Immature natural killer cell (primary cell): ENCODE measurements at regions not wholly inside any gene's neighbourhood (a gene's known extent, or its start where the extent isn't known, plus 50 kb on each side); places are given as distances from the start of the nearest gene placed in this dataset.
"Not testable (repeated sequence)": the region's sequence is repeated elsewhere in the genome, so short reads cannot be mapped to it uniquely, and the experiment has no call there.

Source experiments
- DNase-seq, 3 donors: peaks; one replicate each; pipeline ENCODE4 v3.0.0; 2022; ENCODE audit warnings: mixed read lengths in 1 of 3
- H3K27ac Mint-ChIP-seq, 6 donors: one replicate each; pipeline ENCODE4 v1.8.0; 2020; ENCODE audit warnings: mixed read lengths in 6 of 6, mild to moderate bottlenecking in 5 of 6, inconsistent platforms in 4 of 6, moderate library complexity in 3 of 6
- H3K27me3 Mint-ChIP-seq, 3 donors: one replicate each; pipeline ENCODE4 v1.8.0; 2020 to 2021; ENCODE audit warnings: low read depth in 3 of 3, mild to moderate bottlenecking in 3 of 3, mixed read lengths in 3 of 3, moderate library complexity in 3 of 3, inconsistent platforms in 1 of 3
- H3K36me3 Mint-ChIP-seq, 3 donors: one replicate each; pipeline ENCODE4 v1.8.0; 2020; ENCODE audit warnings: mixed read lengths in 3 of 3, inconsistent platforms in 2 of 3, mild to moderate bottlenecking in 2 of 3
- H3K4me1 Mint-ChIP-seq, 2 donors: one replicate each; pipeline ENCODE4 v1.8.0; 2020; ENCODE audit warnings: inconsistent platforms in 2 of 2, mild to moderate bottlenecking in 2 of 2, mixed read lengths in 2 of 2, moderate library complexity in 1 of 2
- H3K4me3 Mint-ChIP-seq, 5 donors: one replicate each; pipeline ENCODE4 v1.8.0; 2020; ENCODE audit warnings: mild to moderate bottlenecking in 5 of 5, mixed read lengths in 5 of 5, inconsistent platforms in 3 of 5, moderate library complexity in 3 of 5
- H3K9me3 Mint-ChIP-seq, 6 donors: one replicate each; pipeline ENCODE4 v1.8.0; 2020; ENCODE audit warnings: mild to moderate bottlenecking in 6 of 6, mixed read lengths in 6 of 6, inconsistent platforms in 4 of 6, moderate library complexity in 3 of 6

- not testable (repeated sequence) for H3K9me3 Mint-ChIP-seq, H3K27me3 Mint-ChIP-seq, DNase-seq, H3K36me3 Mint-ChIP-seq, H3K27ac Mint-ChIP-seq, H3K4me1 Mint-ChIP-seq, H3K4me3 Mint-ChIP-seq
Observed at GRCh38 chr11:87494936-87495335, 457.2 kb downstream of the TMEM135 start.

DNA sequence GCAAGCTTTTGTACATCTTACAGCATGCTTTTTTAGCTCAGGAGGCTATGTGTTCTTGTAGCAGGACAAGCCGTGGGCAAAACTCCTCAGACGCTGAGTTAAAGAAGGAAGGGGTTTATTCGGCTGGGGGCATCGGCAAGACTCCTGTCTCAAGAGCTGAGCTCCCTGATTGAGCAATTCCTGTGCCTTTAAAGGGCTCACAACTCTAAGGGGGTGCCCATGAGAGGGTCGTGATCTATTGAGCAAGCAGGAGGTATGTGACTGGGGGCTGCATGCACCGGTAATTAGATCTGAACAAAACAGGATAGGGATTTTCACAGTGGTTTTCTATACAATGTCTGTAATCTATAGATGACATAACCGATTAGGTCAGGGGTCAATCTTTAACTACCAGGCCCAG lies 456.3 kb downstream of the TMEM135 start:
- DNase-seq, H3K36me3 Mint-ChIP-seq, H3K27me3 Mint-ChIP-seq, H3K4me1 Mint-ChIP-seq, H3K9me3 Mint-ChIP-seq, H3K4me3 Mint-ChIP-seq, H3K27ac Mint-ChIP-seq: not testable (repeated sequence)

DNA sequence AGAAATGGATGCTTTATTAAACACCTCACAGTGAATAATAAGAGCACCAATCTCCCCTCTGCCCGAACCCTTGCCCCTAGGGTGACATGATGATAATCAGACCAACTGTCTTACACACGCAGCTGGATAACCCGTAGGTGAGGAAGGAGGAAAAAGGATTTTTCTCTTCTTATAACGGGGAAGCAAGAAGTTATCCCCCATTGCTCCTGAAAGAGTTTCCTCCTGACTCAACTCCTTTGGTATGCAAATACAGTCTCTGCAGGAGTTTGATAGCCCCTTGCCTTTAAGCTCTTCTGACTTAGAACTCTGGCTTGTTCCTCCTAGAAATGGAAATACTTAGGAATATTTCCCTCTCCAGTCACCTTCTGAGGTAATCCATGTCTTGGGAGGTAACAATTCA lies 455.8 kb downstream of the TMEM135 start:
- Mint-ChIP-seq H3K36me3 (no peaks in the 10 kb centered on the region), H3K27me3 (peaks cover 0 to 2% (median under 1%) of the 10 kb centered on the region in 3 donors), H3K4me3 (no peak overlapping the region), H3K9me3 (peaks cover 0 to 3% (median 0%) of the 10 kb centered on the region in 6 donors), H3K4me1 (no peaks in the 10 kb centered on the region), H3K27ac (no peak overlapping the region)
- DNase-seq: no peak

DNA sequence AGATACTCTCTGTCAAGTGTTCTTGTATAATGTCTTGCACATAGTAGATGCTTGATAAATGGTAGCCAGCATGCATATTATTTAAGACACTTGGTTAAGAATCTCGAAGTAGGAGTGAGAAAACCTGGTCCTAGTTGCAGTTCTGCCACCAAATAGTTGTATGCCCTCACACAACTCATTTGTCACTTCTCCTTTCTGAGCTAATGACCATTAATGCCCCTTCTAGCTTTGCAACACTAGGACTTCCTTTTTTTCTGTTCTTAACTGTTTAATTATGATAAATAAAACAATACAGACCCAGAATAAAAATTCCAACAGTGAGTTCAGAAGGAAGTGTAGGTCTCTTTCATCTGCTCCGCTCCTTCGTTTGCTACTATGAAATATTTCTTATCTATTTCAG lies 453.6 kb downstream of the TMEM135 start:
- H3K9me3 Mint-ChIP-seq: peaks cover 0 to 3% (median under 1%) of the 10 kb centered on the region in 6 donors
- H3K27me3 Mint-ChIP-seq: peaks cover 0 to 2% (median 0%) of the 10 kb centered on the region in 3 donors
- H3K4me3 Mint-ChIP-seq: no peak overlapping the region
- H3K36me3 Mint-ChIP-seq: no peaks in the 10 kb centered on the region
- DNase-seq: no peak
- no peak overlapping the region for H3K27ac Mint-ChIP-seq
- H3K4me1 Mint-ChIP-seq: no peaks in the 10 kb centered on the region

DNA sequence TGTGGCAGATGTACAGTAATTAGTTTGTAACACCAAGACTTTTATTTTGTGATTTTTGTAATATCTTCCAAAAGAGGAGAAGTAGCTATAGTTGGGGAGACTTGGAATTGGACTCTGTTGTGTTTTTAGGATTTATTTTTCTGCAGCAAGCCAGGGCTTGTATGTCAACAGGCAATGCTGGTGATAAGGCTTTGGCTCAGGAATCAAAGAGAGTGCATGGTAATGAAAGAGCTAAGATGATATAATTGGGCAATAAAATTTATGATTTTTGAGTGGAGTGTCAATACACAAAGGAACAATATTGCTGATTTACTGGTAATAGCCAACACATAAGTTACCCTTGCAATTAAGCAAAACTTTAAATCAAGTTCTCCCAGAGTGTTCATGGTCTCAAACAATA lies 452.9 kb downstream of the TMEM135 start:
- peaks cover 0 to 1% (median 0%) of the 10 kb centered on the region in 3 donors for H3K27me3 Mint-ChIP-seq
- no peak overlapping the region for H3K4me3 Mint-ChIP-seq
- no peaks in the 10 kb centered on the region for H3K36me3 Mint-ChIP-seq
- H3K9me3 Mint-ChIP-seq: peaks cover 0 to 3% (median under 1%) of the 10 kb centered on the region in 6 donors
- no peak for DNase-seq
- no peak overlapping the region for H3K27ac Mint-ChIP-seq
- H3K4me1 Mint-ChIP-seq: no peaks in the 10 kb centered on the region

DNA sequence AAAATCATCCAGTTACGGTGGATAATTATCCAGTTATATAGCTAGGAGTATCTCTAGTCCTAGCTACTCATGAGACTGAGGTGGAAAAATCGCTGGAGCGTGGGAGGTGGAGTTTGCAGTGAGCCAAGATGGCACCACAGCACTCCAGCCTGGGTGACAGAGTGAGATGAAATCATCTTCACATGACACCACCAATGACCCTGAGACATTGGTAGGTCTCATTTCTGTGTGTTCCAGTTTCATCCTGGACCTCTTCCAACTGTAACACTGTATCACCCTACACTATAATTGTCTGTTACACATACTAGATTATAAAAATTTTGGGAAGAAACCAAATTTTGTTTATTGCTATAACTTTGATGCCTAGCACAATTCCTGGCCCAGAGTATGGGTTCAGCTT lies 446.8 kb downstream of the TMEM135 start:
- H3K27ac Mint-ChIP-seq: no peak overlapping the region
- peaks cover 0 to 10% (median under 1%) of the 10 kb centered on the region in 6 donors for H3K9me3 Mint-ChIP-seq
- H3K4me1 Mint-ChIP-seq: no peaks in the 10 kb centered on the region
- H3K27me3 Mint-ChIP-seq: peaks cover 0 to 4% (median 0%) of the 10 kb centered on the region in 3 donors
- H3K36me3 Mint-ChIP-seq: no peaks in the 10 kb centered on the region
- DNase-seq: no peak
- no peak overlapping the region for H3K4me3 Mint-ChIP-seq

DNA sequence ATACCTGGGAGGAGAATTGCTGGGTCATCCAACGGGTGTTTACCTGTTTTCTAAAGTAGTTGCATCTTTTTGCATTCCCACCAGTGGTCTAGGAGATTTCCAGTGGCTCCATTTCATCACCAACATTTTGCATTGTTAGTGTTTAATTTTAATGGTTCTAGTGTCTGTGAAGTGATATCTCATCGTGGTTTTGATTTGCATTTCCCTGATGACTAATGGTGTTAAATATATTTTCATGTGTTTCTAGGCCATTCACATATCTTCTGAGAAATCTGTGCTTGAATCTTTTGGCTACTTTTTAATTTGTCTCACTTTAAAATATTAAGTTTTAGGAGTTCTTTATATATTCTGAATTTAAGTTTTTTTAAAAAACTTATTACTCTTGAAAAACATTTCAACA lies 439.6 kb downstream of the TMEM135 start:
- Mint-ChIP-seq H3K36me3 (no peaks in the 10 kb centered on the region), H3K27me3 (peaks cover 0 to 2% (median 0%) of the 10 kb centered on the region in 3 donors), H3K9me3 (peaks cover 0 to 14% (median 3%) of the 10 kb centered on the region in 6 donors), H3K27ac (no peak overlapping the region), H3K4me3 (no peak overlapping the region), H3K4me1 (no peaks in the 10 kb centered on the region)
- DNase-seq: no peak

DNA sequence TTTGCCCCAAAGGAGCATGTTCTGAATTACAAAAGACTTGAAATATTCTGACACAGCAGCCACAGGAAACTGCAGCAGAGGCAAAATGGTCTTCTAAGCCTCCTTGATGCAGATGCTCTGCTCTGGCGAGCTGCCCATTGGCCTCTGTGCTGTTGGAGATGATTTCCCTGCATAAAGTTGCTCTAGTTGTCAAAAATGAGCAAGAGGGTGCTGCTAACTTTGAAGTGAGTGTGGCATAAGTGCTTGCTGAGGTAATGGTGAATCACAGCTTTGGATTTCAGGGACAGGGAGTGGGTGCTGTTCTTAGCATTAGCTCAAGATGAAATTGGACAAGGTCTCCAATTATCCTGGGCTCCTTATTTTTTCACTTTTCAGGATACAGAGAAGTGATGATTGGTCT lies 435.4 kb downstream of the TMEM135 start:
- Mint-ChIP-seq H3K27me3 (no peaks in the 10 kb centered on the region), H3K4me3 (no peak overlapping the region), H3K36me3 (no peaks in the 10 kb centered on the region), H3K4me1 (no peaks in the 10 kb centered on the region), H3K9me3 (peaks cover 0 to 2% (median 0%) of the 10 kb centered on the region in 6 donors), H3K27ac (no peak overlapping the region)
- DNase-seq: no peak

DNA sequence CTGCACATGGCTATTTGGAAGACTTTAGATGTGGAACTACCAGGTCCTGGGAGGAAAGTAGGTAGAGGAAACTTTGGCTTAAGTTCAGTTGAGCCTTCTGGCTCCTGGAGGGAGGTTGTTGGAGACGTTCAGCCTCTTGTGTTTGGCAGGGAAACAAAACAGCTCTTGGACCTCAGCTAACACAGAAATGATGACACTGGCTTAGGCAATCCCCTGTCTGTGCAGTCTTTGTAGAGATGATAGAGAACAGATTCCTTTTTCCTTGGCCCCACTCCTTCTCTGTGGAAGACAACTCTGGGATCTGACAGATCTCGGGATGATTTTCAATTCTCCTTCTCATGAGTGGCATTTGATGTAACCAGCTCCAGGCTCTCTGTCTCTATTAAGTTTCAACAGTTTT lies 428.5 kb downstream of the TMEM135 start:
- no peak for DNase-seq
- Mint-ChIP-seq H3K27me3 (peaks cover 2 to 3% (median 3%) of the 10 kb centered on the region in 3 donors), H3K4me1 (no peaks in the 10 kb centered on the region), H3K27ac (no peak overlapping the region), H3K9me3 (peaks cover 0 to 3% (median 0%) of the 10 kb centered on the region in 6 donors), H3K4me3 (no peak overlapping the region), H3K36me3 (no peaks in the 10 kb centered on the region)

DNA sequence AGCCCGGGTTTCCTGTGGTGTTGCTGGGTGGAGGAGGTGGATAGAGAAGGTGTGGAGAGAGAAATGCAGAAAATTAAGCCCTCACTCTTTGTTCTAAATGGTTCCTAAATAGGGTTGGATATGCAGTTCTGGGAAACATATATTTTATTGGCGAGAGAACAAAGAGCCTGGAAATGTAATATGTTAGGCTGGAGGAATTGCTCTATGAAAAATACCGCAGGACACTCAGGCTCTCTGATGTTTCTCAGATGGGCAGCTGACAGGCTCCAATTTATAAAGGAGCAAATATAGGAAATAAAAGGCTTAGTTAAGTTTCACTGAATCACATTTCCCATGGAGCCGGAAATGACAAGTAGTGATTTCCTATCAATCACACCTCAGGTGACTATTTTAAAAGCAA lies 428.0 kb downstream of the TMEM135 start:
- H3K9me3 Mint-ChIP-seq: peaks cover 0 to 3% (median 0%) of the 10 kb centered on the region in 6 donors
- no peaks in the 10 kb centered on the region for H3K36me3 Mint-ChIP-seq
- peaks cover 2 to 3% (median 3%) of the 10 kb centered on the region in 3 donors for H3K27me3 Mint-ChIP-seq
- DNase-seq: no peak
- H3K4me3 Mint-ChIP-seq: no peak overlapping the region
- no peak overlapping the region for H3K27ac Mint-ChIP-seq
- no peaks in the 10 kb centered on the region for H3K4me1 Mint-ChIP-seq

DNA sequence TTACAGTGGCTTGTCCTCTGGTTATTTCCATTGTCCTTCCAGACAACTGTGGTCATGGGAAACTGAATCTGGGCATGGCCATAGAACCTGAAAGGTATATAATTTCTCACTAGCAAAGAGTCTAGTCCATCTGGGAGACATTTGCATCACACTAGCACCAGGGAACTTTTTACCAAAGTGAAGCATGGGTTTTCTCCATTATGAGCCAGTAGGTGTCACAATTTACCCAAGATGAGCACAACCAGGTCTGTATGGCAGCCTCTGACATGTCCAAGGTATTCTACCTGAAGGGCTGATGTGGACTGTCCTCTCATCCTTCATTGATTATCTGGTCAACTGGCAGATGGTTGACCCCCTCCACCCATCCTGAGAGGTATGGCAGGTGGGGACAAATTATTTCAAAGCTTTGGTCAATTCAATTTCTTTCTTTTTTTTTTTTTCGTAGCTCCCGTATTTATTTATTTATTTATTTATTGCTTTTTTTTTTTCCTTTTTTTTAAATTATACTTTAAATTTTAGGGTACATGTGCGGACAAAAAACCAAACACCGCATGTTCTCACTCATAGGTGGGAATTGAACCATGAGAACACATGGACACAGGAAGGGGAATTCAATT lies 425.9 kb downstream of the TMEM135 start:
- Mint-ChIP-seq H3K27me3 (peaks cover 2 to 3% (median 3%) of the 10 kb centered on the region in 3 donors), H3K4me1 (no peaks in the 10 kb centered on the region), H3K9me3 (peaks cover 0 to 3% (median 0%) of the 10 kb centered on the region in 6 donors), H3K4me3 (no peak overlapping the region), H3K36me3 (no peaks in the 10 kb centered on the region), H3K27ac (no peak overlapping the region)
- no peak for DNase-seq

DNA sequence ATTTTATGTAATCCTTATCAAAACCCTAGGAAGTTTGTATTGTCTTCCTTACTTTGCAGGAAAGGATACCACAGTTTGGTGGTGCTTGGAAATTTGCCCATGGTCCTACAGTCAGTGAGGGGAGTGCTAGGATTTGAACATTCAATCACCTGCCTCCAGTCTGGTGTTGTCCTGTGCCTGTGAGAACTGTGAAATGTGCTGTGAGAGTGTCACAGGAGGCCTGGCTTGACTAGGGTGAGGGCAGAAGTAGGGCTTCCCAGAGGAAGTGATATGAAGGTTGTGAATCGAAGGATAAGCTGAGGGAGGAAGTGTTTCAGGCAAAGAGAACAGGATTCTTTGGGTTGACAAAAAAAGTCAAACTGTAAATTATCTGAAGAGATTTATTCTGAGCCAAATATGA lies 424.4 kb downstream of the TMEM135 start:
- Mint-ChIP-seq H3K27ac (no peak overlapping the region), H3K9me3 (no peaks in the 10 kb centered on the region), H3K4me3 (no peak overlapping the region), H3K36me3 (no peaks in the 10 kb centered on the region), H3K27me3 (peaks cover 0 to 3% (median 2%) of the 10 kb centered on the region in 3 donors), H3K4me1 (no peaks in the 10 kb centered on the region)
- DNase-seq: no peak

DNA sequence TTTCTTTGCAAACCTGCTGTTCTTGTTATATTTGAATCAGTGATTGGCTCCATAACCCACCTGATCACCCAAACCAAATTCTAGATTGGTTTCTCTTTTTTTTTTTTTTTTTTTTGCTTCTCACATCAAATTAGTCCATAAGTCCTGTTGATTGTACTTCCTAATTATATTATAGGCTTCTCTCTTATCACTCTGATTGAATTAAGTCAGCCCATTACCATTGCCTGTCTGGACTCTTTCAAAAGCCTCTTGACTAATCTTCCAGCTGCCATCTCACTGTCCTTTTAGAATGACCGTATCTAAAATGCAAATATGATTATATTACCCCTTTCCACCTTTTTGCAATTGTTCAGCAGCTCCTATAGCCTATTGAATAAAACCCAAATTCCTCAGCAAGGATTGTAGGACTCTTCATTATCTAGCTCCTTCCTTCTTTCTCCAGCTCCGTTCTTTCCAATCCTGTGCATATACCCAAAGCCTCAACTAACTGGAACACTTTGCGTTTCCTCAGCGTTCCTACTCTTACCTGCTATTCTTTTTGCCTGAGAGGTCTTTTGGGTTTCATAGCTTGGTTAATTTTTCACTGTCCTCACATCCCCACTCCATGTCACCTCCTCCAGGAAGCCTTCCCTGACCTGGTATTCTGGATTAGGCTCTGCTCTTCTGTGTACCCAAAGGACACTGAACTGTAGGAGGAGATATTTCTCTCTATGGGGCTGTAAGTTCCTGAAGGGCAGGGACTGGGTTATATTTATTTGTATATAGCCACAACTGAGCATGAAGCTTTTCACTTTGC lies 423.3 kb downstream of the TMEM135 start:
- Mint-ChIP-seq H3K4me3 (no peak overlapping the region), H3K27ac (no peak overlapping the region), H3K36me3 (no peaks in the 10 kb centered on the region), H3K4me1 (no peaks in the 10 kb centered on the region), H3K9me3 (no peaks in the 10 kb centered on the region), H3K27me3 (peaks cover 0 to 4% (median 3%) of the 10 kb centered on the region in 3 donors)
- no peak for DNase-seq

- Mint-ChIP-seq H3K4me3 (no peak overlapping the region), H3K36me3 (no peaks in the 10 kb centered on the region), H3K9me3 (no peaks in the 10 kb centered on the region), H3K27me3 (peaks cover 0 to 4% (median 2%) of the 10 kb centered on the region in 3 donors), H3K4me1 (no peaks in the 10 kb centered on the region), H3K27ac (no peak overlapping the region)
- DNase-seq: no peak
Observed at GRCh38 chr11:87460279-87460678, 422.5 kb downstream of the TMEM135 start.
